AG04450 (cell line): ENCODE measurements at regions not wholly inside any gene's neighbourhood (a gene's known extent, or its start where the extent isn't known, plus 50 kb on each side); places are given as distances from the start of the nearest gene placed in this dataset.

ENCODE experiments used
- CTCF ChIA-PET: fragments of 300-600, 350-600 bp; formaldehyde crosslinking; extraction: SDS; loops from one replicate; lab custom pipeline; 2022; ENCODE audit warnings: antibody characterized with exemption, inconsistent platforms; lab: Charles Lee
- POLR2A ChIA-PET: fragments of 350-600 bp; formaldehyde crosslinking; extraction: SDS; loops from one replicate; lab custom pipeline; 2021; ENCODE audit warnings: antibody characterized with exemption, inconsistent platforms; lab: Yijun Ruan, JAX
- DNase-seq: peaks from one replicate; pipeline ENCODE4 v3.0.0-alpha.2; 2011; ENCODE audit warnings: low read depth, low spot score
- H3K27ac ChIP-seq: one replicate; pipeline ENCODE4 v1.5.1; 2012; ENCODE audit warnings: low read depth, low read length, control low read depth
- H3K27me3 ChIP-seq: one replicate; pipeline ENCODE4 v1.6.0; 2012; ENCODE audit warnings: low read length; ENCODE audit not compliant: control insufficient read depth, insufficient read depth
- H3K4me3 ChIP-seq: 2 replicates; pipeline ENCODE4 v1.5.1; 2011; ENCODE audit warnings: mild to moderate bottlenecking, low read depth, low read length, control low read depth
- H3K9me3 ChIP-seq: 2 replicates; pipeline ENCODE4 v1.5.1; 2012; ENCODE audit warnings: low read length; ENCODE audit not compliant: control insufficient read depth, insufficient read depth
- CTCF ChIP-seq: IDR thresholded peaks from 2 replicates; pipeline ENCODE4 v1.5.1; 2011; ENCODE audit warnings: low read depth, low read length, control low read depth, inconsistent platforms

GRCh38 chr13:78138756-78139155, 220.1 kb upstream of the EDNRB start:
- Histone ChIP-seq H3K27ac (no peak overlapping the region), H3K4me3 (no peak overlapping the region), H3K9me3 (no peaks in the 10 kb centered on the region), H3K27me3 (no peaks in the 10 kb centered on the region)
- DNase-seq = no peak
- CTCF ChIA-PET = interaction anchor here (0.6 to 9.3 kb wide), 14 partner anchors 8 to 840 kb away, joined by 3 to 70 read pairs (median 4); no protein-coding TSS in a partner anchor
- TF ChIP-seq CTCF = no peak
- POLR2A ChIA-PET = no interaction called here

GRCh38 chr13:78137404-78138142, 218.9 kb upstream of the EDNRB start:
- Histone ChIP-seq H3K27me3 (no peaks in the 10 kb centered on the region), H3K4me3 (no peak overlapping the region), H3K27ac (no peak overlapping the region), H3K9me3 (no peaks in the 10 kb centered on the region)
- DNase-seq = peak; percentile 49
- POLR2A ChIA-PET = interaction anchor here (1.5 kb wide), 1 partner anchor 841 kb away, joined by 4 read pairs; no protein-coding TSS in a partner anchor
- CTCF ChIA-PET = interaction anchor here (0.5 to 9.3 kb wide), 27 partner anchors 10 to 1399 kb away, joined by 3 to 70 read pairs (median 4); no protein-coding TSS in a partner anchor
- peak; percentile 79 for TF ChIP-seq CTCF

GRCh38 chr13:78136966-78137365, 218.3 kb upstream of the EDNRB start:
- H3K9me3 ChIP-seq = no peaks in the 10 kb centered on the region

GRCh38 chr13:78133511-78133910, 214.9 kb upstream of the EDNRB start:
- no peak for DNase-seq
- Histone ChIP-seq H3K27ac (no peak overlapping the region), H3K4me3 (no peak overlapping the region), H3K27me3 (peaks cover 2% of the 10 kb centered on the region), H3K9me3 (no peaks in the 10 kb centered on the region)
- CTCF ChIA-PET = interaction anchor here (0.7 to 9.3 kb wide), 2 partner anchors 12 to 845 kb away, joined by 7 to 70 read pairs; no protein-coding TSS in a partner anchor
- TF ChIP-seq CTCF = no peak
- POLR2A ChIA-PET = no interaction called here

More at GRCh38 chr13:78136966-78137365, 218.3 kb upstream of the EDNRB start:
- Histone ChIP-seq H3K27ac (no peak overlapping the region), H3K27me3 (no peaks in the 10 kb centered on the region), H3K4me3 (no peak overlapping the region)
- TF ChIP-seq CTCF = no peak
- POLR2A ChIA-PET = interaction anchor here (1.5 kb wide), 1 partner anchor 841 kb away, joined by 4 read pairs; no protein-coding TSS in a partner anchor
- no peak for DNase-seq
- CTCF ChIA-PET = interaction anchor here (0.6 to 9.3 kb wide), 13 partner anchors 10 to 1399 kb away, joined by 3 to 70 read pairs (median 5); no protein-coding TSS in a partner anchor

- no peak for DNase-seq
- Histone ChIP-seq H3K27ac (no peak overlapping the region), H3K4me3 (no peak overlapping the region), H3K27me3 (peaks cover 2% of the 10 kb centered on the region), H3K9me3 (no peaks in the 10 kb centered on the region)
- ChIA-PET POLR2A (no interaction called here), CTCF (interaction anchor here (0.8 to 4.1 kb wide), 5 partner anchors 9 to 847 kb away, joined by 3 to 27 read pairs (median 4); no protein-coding TSS in a partner anchor)
- TF ChIP-seq CTCF = peak; percentile 49
Observed at GRCh38 chr13:78131811-78132210, 213.2 kb upstream of the EDNRB start.
